D721Med (cell line): ENCODE measurements at regions not wholly inside any gene's neighbourhood (a gene's known extent, or its start where the extent isn't known, plus 50 kb on each side); places are given as distances from the start of the nearest gene placed in this dataset.

ENCODE experiments used
- DNase-seq: peaks from one replicate; pipeline ENCODE4 v3.0.0; 2011; ENCODE audit warnings: low spot score; ENCODE audit not compliant: insufficient read length
- FAIRE-seq: peaks from 2 replicates; lab custom pipeline; 2011; peaks lifted over from hg19 to GRCh38; lab: Jason Lieb, UNC
- TF ChIP-seq, protein P1 (sequence below): IDR thresholded peaks from 2 replicates; pipeline ENCODE4 v1.5.1; 2012; ENCODE audit warnings: mild to moderate bottlenecking, control low read depth; ENCODE audit not compliant: insufficient read depth; ENCODE audit errors: missing control alignments

DNA sequence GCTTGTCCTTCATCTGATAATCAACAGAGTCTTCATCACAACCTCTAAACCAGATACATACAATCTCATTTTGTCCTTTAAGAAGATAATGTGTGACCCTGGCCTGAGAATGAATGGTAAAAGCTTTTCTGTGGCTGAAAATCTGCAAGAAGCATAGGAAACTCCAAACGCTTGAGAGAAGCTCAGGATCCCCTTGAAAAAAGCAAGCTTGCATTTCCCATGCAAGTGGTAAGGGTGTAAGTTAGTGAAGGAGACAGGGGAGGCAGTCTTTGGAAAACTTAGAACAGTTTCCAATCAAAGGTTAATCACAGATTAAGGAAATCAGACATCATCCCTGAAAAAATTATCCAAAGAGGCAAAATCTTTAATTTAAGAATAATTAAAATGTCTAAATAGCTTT lies 413.6 kb upstream of the SALL3 start:
- TF ChIP-seq, protein P1, sequence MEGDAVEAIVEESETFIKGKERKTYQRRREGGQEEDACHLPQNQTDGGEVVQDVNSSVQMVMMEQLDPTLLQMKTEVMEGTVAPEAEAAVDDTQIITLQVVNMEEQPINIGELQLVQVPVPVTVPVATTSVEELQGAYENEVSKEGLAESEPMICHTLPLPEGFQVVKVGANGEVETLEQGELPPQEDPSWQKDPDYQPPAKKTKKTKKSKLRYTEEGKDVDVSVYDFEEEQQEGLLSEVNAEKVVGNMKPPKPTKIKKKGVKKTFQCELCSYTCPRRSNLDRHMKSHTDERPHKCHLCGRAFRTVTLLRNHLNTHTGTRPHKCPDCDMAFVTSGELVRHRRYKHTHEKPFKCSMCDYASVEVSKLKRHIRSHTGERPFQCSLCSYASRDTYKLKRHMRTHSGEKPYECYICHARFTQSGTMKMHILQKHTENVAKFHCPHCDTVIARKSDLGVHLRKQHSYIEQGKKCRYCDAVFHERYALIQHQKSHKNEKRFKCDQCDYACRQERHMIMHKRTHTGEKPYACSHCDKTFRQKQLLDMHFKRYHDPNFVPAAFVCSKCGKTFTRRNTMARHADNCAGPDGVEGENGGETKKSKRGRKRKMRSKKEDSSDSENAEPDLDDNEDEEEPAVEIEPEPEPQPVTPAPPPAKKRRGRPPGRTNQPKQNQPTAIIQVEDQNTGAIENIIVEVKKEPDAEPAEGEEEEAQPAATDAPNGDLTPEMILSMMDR = no peak
- FAIRE-seq (no peak), DNase-seq (no peak)

DNA sequence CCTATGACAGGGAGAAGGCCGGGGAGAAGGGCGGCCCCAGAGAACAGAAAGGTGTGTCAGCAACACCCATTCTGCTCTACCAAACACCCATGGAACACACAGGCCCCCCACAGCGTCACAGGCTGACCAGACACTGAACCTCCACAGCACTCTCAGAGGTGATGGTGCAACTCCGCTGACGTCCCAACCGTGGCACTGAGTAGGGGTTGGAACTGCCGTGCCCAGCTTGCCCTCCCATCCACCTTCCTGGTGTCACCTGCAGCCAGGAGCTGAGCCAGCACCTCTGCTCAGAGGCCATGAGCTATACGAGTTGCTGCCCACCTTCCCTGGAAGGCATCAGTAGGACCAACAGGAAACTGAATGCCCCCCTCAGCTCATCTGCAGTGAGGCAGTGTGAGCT lies 412.9 kb upstream of the SALL3 start:
- no peak for DNase-seq
- FAIRE-seq = no peak
- TF ChIP-seq, protein P1 = no peak

DNA sequence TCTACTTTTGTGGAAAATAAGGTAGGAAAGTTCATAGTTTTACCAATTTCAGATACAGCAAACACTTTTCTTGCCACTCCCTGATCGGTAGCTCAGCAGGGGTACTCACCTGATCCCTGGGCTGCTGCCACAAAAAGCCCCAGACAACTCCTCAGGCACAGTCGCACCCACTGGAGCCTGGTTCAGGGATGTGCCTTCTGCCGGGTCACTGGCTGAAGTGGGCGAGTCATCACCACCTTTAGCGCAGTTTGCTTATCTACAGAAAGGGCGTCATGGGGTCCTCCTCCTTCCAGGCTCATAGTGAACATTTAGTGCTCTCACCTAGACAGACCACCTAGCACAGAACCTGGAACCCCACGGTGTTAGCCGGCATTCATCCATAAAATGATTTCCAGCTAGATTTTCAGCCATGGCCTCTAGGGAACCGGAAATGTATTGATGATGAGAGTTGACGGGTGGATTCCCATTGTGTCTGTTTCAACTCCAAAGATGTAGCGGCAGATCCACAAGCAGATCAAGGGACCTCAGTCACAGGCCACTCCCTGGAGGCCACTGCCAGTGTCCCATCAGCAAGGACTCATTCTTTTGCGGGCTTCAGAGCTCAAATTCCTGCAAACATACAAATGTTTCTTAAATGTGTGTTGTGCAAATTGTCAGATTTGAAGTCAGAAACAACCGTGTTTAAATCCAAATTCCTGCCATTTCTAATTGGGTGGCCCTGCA lies 408.4 kb upstream of the SALL3 start:
- TF ChIP-seq, protein P1 = no peak
- DNase-seq (no peak), FAIRE-seq (no peak)

DNA sequence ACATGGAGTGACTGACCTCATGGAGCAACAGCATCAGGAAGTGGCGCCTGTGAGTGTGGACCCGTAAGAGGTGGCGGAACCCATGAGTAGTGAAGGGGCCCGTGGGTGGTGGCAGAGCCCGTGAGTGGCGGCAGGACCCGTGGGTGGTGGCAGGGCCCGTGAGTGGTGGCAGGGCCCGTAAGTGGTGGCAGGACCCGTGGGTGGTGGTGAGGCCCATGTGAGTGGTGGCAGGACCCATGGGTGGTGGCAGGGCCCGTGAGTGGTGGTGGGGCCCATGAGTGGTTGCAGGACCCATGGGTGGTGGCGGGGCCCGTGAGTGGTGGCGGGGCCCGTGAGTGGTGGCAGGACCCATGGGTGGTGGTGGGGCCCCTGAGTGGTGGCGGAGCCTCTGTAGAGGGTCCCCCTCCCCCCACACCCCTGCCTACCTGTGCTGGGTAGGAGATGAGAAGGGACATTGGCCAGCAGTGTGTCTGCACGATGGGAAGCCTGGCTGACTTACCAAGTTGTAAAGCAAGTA lies 407.7 kb upstream of the SALL3 start:
- TF ChIP-seq, protein P1 = no peak
- DNase-seq (no peak), FAIRE-seq (no peak)

DNA sequence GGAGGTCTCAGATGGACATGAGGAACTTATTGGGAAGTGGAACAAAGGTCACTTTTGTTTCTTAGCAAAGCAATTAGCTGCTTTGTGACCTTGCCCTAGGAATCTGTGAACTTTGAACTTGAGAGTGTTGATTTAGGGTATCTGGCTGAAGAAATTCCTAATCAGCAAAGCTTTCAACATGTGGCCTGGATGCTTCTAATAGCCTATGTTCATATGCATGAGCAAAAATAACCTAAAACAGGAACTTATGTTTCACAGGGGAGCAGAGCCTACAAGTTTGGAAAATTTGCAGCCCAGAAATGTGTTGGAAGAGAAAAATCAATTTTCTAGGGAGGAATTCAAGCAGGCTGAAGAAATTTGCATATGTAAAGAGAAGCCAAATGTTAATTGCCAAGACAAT lies 405.8 kb upstream of the SALL3 start:
- no peak for DNase-seq
- no peak for FAIRE-seq
- TF ChIP-seq, protein P1 = no peak

DNA sequence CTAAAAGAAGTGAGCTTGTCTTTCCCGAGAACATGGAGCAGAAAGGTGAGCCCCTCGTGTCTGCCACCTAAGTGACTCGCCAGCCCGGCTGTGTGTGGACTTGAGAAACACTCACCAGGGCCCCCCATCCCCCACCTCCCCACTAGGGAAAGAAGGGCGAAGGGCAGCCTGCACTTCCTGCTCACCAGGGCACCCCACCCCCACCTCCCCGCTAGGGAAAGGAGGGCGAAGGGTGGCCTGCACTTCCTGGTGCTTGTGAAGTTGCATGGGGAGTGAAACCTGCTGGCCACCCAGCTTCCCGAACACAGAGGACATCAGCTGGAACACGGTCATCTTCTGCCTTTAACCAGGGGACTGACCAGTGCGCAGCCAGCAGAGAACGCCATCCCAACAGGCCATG lies 402.7 kb upstream of the SALL3 start:
- DNase-seq = no peak
- no peak for FAIRE-seq
- TF ChIP-seq, protein P1 = no peak

DNA sequence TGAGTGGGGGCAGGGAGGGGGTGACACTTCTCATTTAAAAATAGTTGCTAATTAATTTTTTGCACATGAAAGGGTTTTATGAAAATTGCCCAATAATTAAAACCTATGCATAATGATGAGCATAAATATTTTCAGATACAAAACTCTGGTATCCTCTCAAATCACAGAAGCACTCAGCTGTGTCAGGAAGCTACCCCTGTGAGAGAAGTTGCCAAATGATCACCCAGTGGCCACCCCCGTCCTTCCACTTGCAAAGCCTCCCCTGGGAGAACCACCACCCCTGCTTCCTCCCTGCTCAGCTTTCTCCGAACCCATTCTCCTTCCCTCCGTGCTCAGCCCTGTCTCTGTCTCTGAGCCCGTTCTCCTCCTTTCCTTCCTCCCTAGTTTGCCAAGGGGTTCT lies 400.2 kb upstream of the SALL3 start:
- DNase-seq (no peak), FAIRE-seq (no peak)
- TF ChIP-seq, protein P1 = no peak
